GM19351 (cell line): ENCODE measurements at regions not wholly inside any gene's neighbourhood (a gene's known extent, or its start where the extent isn't known, plus 50 kb on each side); places are given as distances from the start of the nearest gene placed in this dataset.
"Not testable (repeated sequence)": the region's sequence is repeated elsewhere in the genome, so short reads cannot be mapped to it uniquely, and the experiment has no call there.

ENCODE experiments used
- ATAC-seq: cut with Tn5 transposase; IDR thresholded peaks from one replicate; pipeline ENCODE4 v1.9.1; 2021; ENCODE audit warnings: mild to moderate bottlenecking, moderate library complexity; ENCODE audit not compliant: unreplicated experiment

DNA sequence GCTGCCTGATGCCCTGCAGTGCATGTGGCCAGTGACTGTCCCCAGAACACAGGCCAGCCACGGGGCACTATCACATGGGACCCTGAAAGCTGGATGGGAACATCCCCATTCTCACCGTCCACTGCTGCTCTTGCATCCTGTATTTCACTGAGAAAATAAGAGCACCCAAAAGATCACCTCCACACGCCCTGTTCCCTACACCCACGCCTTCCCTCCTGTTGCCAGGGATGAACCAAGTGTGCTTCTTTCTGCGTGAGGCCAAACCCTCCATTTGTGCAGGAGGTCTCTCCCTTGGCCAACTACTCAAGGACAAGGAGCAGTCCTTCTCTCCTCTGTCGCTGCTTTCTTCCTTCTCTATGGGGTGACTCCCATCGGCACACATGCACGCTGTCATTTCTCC is 118.3 kb downstream of the LRRC37A3 start:
- ATAC-seq = not testable (repeated sequence)

DNA sequence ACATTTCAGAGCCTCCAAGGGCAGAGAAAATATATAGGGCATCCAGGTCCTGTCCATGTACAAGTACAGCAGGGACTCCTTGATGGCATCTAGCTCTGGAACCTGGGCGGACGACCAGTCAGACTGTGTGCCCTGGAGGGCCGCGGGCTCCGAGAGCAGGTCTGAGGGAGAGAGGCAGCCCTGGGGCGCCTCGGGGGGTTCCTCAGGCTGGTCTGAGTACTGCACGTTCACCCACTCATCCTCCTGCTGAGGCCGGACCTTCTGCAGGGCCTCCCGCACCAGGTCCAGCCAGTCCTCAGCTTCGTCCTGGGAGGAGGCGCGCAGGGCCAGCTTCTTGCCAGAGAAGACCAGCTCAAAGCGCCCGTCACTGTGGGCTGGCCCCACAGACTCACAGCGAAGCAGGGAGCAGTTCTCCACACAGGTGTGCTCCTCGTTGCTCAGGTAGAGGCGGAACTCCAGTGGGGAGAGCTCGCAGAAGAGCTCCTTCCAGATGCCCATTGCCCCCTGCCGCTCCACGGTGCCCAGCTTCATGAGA is 118.8 kb downstream of the LRRC37A3 start:
- ATAC-seq = not testable (repeated sequence)

DNA sequence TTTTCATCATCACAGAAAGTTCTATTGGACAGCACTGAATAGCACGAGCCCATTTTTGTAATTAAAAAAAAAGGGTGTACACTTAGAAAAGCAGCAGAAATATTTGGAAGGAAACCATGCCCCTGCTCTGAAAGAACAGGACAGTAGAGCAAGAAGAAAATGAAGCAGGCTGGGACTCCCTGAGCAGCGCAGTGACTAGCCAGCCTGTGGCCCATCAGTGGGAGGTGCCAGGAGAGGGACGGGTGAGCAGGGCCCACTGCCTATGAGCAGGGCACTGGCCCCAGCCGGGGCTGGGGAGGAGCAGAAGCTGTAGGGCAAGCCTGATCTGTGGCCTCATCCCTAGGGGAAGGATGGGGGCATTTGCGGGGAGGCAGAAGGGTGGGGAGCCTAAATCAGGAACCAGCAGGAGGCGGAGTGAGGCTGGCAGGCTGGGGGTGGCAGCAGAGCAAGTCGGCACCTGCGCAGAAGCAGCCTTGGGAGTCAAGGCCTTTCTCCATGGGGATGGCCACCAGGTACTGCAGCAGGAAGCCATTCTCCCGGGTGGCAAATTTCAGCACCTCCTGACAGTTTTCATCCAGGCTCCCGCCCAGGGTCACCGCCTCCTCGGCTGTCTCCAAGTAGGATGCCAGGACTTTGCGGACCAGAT is 119.6 kb downstream of the LRRC37A3 start:
- ATAC-seq = not testable (repeated sequence)

DNA sequence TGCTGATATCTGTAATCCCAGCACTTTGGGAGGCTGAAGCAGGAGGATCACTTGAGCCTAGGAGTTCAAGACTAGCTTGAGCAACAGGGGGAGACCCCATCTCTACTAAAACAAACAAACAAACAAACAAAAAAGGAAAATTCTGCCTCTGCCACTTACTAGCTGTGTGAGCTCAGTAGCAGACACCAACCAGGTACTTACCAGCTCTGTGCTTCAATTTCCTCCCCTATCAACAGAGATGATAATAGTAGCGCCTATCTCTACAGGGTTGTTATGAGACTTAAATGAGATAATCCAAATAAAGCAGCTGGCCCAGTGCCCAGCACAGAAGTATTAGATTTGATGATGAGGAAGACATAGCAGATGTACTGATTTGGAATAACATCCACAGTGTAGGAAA is 120.3 kb downstream of the LRRC37A3 start:
- not testable (repeated sequence) for ATAC-seq

DNA sequence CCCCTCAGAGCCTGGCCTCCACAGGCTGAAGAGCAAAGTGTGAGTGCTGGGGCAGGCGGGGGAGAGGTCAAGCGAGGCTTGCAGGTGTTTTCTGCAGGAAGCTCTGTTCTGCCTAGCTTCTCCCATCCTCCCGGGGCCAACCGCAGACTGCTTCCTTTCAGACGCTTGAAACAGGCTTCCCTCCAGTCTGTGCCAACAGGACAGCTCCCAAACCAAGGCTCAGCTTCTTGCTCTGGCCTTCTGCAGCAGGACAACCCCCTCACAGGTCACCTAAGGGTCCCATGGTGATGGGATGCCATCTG is 120.8 kb downstream of the LRRC37A3 start:
- not testable (repeated sequence) for ATAC-seq

DNA sequence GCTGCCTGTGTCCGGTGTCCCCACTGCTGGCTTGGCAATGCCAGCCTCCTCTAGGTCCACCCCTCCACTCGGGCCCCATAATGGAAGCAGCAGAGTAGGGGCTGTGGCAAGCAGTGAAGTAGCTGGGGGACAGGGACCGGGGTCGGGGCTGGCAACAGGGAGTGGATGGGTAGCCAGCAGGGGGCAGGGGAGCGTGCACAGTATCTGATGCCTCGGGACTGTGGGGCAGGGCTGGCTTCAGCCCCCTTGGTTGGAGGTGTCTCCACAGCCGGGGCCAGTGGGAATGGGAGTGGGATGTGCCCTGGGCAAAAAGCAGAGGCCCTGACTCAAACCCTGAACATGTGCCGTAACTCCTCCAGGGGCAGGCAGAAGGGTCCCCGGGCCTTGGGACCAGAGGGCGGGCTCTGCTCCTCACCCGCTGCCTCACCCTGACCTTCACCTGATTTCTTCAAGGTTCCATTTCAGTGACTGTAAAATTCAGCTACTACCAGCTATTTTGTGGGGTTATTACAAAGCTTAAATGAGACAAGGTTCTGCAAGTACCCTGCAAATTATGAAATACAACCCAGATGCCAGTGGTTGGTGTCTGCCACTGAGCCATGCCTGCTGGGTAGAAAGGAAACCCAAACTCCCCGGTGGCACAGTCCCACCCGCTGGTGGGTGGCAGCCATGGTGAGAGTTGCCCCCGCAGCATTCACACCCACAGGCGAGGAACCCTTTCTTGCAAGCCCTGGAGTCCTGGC is 121.4 kb downstream of the LRRC37A3 start:
- not testable (repeated sequence) for ATAC-seq

DNA sequence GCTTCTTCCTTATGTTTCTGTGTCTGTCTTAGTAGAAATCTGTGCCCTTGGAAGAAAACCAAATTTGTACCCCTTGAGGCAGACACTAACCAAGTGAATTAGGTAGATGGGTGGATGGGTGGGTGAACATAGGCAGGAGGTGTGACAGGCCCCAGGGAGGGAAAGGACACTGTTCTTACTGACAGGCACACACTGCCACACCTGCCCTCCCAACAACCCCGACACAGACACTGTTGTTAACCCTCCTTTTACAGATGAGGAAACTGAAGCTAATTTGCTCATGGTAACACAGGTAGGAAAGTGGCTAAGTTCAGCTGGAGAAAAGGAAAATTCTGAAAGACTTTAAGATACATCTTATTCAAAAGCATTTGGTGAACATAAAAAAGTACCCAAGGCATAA is 123.9 kb downstream of the LRRC37A3 start:
- not testable (repeated sequence) for ATAC-seq

DNA sequence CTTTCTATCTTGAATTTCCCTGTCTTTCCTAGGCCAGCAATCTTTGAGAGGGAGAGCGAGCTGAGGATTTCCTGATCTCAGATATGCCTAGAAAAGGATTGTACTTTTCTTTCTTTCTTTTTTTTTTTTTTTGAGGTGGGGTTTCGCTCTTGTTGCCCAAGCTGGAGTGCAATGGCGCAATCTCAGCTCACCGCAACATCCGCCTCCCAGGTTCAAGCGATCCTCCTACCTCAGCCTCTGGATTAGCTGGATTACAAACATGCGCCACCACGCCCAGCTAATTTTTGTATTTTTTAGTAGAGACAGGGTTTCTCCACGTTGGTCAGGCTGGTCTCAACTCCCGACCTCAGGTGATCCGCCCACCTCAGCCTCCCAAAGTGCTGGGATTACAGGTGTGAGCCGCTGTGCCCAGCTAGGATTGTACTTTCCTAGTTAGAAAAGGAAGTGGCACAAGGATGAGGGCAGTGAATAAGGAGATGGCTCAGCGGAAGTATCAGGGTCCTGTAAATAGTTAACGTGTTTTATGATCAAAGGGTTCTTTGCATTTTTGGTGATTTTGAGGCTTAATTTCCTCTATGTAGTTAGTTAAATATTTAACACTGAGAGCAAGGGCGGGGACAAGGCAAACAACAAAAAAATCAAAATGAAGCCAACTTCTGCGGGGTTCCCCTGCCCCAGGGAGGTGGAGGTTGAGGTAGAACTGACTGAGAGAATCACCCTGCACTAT is 124.6 kb downstream of the LRRC37A3 start:
- not testable (repeated sequence) for ATAC-seq

DNA sequence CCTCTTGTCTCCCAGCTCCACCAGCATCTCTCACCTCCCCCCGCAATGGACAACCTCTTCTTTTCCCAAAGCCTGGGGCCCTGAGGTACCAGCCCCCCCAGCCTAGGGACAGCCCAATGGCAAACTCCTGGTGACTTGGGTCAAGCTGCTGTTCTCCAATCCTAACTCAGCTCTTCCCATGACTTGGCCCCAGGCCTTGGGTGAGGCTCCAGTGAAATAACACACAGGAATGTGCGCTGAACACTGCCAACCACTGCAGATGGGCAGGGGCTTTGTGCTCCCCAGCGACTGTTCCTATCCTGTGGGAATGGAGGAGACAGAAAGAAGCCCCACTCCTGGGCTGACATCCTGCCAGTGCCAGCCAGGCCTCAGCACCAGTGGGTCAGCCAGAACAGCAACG is 125.2 kb downstream of the LRRC37A3 start:
- ATAC-seq = not testable (repeated sequence)

DNA sequence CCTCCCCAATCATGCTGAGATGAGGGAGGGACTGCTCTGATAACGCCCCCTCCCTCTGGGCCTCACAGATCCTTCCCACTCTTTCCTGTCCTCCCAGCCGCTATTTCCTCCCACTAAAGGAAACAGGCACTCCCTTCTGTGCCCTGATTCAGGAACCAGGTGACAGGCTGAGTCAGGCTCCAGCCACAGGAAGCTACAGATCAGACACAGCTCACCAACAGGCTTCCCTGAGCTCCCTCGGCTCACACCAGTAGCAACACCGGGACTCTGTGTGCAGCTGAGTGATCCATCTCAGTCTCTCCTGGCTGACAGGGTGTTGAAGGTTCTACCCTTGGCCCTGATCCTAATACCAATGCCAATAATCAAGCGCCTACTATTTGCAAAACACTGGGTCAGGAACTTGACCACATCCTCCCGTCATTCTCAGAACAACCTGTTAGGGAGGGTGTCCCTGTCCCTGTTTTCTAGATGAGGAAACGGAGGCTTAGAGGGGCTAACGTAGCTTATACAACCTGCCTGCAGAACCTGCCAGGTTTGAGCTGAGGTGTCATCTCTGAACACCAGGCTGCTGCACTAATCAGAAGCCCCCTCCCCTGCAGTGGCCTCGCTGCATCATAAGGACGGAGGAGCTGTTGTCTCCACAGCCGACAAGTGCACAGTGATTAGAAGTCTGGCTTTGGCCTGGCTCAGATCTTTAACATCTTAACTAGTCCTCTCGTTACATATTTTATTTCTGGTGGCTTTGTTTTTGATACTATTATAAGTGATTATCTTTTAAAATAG is 126.3 kb downstream of the LRRC37A3 start:
- not testable (repeated sequence) for ATAC-seq

DNA sequence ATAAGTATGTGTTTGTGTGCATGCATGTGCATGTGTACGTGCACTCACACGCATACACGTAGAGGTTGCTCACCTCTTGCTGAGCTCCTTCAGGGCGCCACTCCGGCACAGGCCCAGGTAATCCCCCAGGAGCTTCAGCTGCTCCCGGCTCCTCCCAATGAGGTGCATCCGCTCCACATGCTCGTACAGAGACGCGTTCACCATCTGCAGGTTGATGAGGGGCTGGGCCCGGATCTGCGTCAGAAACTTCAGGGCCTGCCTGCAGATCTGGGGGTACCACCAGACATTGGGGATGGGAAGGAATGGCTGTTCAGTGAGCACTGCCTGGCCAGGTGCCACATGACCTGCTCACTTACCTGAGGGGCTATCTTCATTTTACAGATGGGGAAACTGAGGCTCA is 127.0 kb downstream of the LRRC37A3 start:
- ATAC-seq = not testable (repeated sequence)

DNA sequence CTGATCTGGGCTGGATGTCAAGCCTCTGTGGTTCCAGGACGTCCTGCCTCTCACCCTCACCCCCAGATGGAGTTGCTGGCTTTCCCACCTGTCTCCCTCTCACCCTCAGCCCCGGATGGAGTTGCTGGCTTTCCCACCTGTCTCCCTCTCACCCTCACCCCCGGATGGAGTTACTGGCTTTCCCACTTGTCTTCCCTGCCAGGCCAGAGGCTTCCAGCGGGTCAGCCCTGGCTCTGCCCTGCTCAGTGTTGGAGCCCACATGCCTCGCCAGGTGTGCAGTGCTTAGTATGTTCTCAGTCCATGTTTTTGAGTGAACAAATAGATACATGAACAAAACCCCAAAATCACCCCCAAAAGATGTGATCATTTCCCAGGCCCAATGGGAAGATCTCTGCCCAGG is 127.6 kb downstream of the LRRC37A3 start:
- ATAC-seq = not testable (repeated sequence)

DNA sequence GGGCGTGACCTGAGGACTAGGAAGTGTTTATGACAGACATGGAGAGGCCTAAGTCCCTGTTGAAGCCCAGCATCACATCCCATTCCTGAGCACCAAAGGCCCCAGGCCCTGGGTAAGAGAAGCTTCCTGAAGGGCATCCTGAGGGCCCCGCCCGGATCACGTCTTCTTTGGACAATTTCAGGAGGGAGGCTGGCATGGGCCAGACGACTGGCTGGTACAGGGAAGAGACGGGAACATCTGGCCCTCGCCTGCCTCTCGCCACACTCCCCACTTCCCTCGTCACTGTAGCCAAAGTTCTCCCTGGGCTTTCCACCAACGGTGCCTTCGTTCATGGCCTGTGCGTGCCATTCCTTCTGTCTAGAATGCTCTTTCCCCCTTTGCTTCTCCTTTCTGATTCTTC is 128.1 kb downstream of the LRRC37A3 start:
- not testable (repeated sequence) for ATAC-seq

DNA sequence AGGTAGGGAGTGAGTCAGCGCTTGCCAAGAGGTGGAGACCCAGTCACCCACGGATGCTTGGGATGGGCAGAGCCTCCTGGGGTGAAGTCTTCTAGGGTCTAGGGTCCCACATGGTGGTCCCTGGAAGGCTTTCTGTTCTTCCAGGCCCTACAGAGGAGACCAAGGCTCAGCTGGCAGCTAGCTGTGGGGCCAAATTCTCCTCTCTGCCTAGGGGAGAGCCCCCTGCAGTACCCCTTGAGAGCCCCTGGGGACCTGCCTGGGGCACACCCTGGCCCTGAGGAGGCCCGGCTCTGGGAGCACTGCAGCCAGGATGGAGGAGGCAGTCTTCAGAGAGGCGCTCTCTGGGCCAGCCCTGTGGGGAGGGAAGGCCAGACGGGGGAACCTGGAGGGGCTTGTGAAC is 128.6 kb upstream of the SMURF2 start:
- not testable (repeated sequence) for ATAC-seq

DNA sequence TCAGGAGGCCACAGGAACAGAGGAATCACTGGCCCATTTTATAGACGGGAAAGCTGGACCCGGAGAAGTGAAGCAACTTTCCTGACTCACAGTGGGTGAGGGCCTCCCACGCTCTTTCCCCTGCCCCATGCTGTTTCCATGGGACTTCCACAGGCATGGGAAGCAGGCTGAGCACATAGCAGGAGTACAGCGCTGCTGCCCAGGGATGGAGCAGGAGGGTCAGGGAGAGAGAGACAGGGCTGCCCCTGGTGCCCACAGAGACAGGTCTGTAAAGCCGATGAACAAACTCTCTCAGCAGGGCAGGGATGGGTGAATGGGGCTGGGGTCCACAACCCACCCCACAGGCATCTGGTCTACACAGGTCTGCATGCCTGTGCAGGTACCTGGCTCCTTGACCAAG is 128.1 kb upstream of the SMURF2 start:
- not testable (repeated sequence) for ATAC-seq

DNA sequence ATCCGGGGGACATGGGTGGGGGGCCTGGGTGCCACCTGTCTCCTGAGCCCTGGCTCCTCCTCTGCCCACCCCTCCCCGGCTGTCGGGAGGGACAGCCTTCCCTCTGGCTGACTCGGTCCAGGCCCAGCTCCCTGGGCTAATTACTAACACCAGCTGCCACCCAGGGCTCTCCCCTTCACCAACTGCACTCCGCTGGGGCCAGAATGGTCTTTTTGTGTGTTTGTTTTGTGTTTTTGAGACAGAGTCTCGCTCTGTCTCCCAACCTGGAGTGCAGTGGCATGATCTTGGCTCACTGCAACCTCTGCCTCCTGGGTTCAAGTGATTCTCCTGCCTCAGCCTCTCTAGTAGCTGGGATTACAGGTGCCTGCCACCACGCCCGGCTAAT is 126.9 kb upstream of the SMURF2 start:
- ATAC-seq = not testable (repeated sequence)

DNA sequence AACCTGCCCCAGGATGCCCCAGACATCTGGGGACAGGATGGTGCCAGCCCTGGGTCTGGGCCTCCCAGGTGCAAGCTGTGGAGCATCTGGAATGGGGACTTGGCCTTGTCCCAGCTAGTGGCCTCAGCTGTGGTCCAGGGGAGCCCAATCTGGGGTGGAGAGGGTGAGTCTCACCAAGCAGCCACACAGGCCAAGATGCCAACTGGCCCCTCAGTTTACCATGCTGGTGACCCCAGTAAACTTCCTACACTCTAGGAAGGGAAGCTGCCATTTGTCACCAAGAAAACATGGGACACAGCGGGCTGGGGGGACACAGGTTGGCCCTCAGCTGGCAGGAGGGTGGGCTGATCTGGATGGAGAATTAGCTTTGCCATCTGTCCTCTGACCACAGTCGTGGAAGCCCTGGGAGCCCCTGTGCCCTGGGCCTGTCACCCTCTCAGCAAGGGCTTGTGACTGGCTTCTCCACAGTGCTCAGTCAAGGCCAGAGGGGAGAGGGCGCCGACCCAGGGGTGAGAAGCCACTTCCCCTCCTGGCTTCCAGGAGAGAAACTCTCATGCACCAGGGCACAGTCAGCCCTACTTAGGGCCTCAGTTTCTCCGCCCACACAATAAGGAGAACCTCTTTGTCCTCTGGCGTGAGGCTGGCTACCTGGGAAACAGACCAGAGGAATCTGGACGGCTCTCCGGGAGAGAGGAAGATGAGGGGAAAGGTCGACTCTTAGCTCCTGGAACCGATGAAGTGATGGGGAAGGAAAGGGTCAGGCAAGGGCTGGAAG is 126.4 kb upstream of the SMURF2 start:
- ATAC-seq = no peak

DNA sequence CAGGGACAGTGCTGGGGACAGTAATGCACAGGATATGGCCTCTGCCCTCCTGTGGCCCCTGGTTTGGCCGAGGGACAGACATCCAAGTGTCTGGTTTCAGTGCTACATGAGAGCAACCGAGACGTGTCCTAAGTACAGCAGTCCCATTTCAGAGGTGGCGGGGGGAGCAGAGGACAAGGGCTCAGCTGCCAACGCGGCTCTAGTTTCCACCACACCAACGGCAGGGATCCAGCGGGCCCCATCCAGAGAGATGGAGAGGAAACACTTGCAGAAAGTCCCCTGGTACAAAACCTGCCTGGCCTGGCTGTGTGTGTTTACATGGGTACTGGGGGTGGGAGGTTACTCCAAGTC is 125.8 kb upstream of the SMURF2 start:
- no peak for ATAC-seq

DNA sequence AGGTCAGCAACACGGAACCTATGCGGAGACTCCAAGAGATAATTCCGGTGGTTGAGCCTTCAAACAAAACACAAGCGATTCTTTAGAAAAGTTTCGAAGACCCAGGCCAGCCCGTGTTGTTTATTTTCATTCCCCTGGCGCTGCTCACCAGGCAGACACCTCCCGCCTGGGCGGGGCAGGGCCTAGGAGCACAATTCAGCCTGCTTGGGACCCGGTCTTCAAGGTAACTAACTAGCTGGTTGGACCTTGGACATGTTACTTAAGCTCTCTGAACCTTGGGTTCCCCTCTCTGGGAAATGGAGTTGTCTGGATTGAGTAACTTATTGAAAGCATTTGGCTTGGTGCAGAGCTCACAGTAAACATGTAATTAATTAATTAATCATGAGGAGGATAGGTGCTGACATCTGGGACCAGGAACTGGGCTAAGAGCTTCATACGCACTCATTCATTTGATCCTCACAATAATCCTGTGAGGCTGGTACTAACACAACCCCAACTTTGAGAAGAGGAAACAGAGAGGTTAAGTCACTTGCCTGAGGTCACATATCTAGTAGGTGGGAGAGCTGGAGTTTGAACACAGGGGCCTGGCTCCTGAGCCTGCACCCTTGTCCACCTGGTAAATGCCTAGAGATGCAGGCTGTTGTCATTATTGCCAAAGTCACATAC is 125.3 kb upstream of the SMURF2 start:
- ATAC-seq = no peak

DNA sequence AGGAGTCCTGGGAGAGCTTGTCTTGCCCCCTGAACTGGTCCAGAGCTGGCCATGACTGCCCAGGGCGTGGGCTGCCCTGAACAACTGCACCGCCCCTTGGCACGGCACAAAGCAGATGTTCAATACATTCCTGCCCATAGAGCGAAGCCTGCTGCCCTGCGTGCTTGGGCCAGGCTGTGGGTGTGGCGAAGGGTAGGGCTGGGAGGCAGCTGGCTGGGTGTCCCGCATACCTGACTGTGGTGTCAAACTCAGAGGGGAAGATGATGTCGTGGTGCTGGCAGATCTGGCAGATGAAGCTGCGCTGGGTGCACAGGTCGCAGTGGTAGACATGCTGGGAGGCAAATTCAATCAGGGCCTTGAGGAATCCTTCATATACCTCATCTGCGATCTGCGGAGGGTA is 124.2 kb upstream of the SMURF2 start:
- no peak for ATAC-seq
